ENCODE measurements at regions not wholly inside any gene's neighbourhood (a gene's known extent, or its start where the extent isn't known, plus 50 kb on each side); places are given as distances from the start of the nearest gene placed in this dataset.
"Not testable (repeated sequence)": the region's sequence is repeated elsewhere in the genome, so short reads cannot be mapped to it uniquely, and the experiment has no call there.

DNA sequence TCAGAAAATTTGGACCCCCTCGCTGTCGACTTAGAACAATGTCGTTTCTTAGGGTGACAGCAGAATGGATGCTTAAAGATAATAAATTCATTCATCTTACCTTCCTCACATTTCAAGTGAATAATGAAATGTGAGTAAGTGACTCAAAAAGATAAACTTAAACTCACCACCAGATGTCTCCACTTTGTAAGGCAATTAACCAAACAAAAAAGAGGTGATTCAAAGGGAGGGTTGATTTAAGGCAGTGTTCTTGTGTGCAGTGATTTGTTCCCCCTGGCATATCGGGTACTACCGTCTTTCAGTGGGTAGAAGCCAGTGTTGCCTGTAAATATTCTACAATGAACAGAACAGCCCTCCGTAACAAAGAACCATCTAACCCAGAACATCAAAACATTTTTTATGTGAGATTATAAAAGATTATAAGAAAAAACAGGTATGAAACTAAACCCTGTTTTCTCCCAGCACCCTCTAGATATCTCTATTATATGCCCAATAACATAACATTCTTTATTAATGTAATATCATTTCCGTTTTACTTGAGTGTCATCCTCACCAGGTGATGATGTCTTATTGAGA lies 589.7 kb downstream of the CBLN4 start:
- H3K27me3 Mint-ChIP-seq (ENCODE audit: unreplicated experiment) = no peaks in the 10 kb centered on the region
- no peak for DNase-seq (ENCODE audit: extremely low spot score, unreplicated experiment)
- no peaks in the 10 kb centered on the region for H3K4me1 Mint-ChIP-seq (ENCODE audit: unreplicated experiment)
- H3K4me3 Mint-ChIP-seq (ENCODE audit: unreplicated experiment) = no peak overlapping the region
- no peaks in the 10 kb centered on the region for H3K36me3 Mint-ChIP-seq (ENCODE audit: unreplicated experiment)
- H3K9me3 Mint-ChIP-seq (ENCODE audit: unreplicated experiment) = peaks cover 10% of the 10 kb centered on the region
- TF ChIP-seq, protein P1, sequence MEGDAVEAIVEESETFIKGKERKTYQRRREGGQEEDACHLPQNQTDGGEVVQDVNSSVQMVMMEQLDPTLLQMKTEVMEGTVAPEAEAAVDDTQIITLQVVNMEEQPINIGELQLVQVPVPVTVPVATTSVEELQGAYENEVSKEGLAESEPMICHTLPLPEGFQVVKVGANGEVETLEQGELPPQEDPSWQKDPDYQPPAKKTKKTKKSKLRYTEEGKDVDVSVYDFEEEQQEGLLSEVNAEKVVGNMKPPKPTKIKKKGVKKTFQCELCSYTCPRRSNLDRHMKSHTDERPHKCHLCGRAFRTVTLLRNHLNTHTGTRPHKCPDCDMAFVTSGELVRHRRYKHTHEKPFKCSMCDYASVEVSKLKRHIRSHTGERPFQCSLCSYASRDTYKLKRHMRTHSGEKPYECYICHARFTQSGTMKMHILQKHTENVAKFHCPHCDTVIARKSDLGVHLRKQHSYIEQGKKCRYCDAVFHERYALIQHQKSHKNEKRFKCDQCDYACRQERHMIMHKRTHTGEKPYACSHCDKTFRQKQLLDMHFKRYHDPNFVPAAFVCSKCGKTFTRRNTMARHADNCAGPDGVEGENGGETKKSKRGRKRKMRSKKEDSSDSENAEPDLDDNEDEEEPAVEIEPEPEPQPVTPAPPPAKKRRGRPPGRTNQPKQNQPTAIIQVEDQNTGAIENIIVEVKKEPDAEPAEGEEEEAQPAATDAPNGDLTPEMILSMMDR (IDR thresholded peaks at IDR 0.05) = peak; percentile 20
- H3K27ac Mint-ChIP-seq (ENCODE audit: unreplicated experiment) = no peak overlapping the region

DNA sequence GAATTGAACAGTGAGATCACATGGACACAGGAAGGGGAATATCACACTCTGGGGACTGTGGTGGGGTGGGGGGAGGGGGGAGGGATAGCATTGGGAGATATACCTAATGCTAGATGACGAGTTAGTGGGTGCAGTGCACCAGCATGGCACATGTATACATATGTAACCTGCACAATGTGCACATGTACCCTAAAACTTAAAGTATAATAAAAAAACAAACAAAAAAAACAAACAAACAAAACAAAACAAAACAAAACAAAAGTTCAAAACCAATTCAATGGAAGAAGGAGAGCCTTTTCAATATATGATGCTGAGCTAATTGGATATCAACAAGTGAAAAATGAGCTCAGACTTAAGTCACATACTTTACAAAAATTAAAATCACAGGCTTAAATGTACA lies 592.8 kb downstream of the CBLN4 start:
- H3K27me3 Mint-ChIP-seq (ENCODE audit: unreplicated experiment); H3K9me3 Mint-ChIP-seq (ENCODE audit: unreplicated experiment); H3K4me3 Mint-ChIP-seq (ENCODE audit: unreplicated experiment); H3K36me3 Mint-ChIP-seq (ENCODE audit: unreplicated experiment); H3K27ac Mint-ChIP-seq (ENCODE audit: unreplicated experiment); H3K4me1 Mint-ChIP-seq (ENCODE audit: unreplicated experiment); DNase-seq (ENCODE audit: extremely low spot score, unreplicated experiment): not testable (repeated sequence)

DNA sequence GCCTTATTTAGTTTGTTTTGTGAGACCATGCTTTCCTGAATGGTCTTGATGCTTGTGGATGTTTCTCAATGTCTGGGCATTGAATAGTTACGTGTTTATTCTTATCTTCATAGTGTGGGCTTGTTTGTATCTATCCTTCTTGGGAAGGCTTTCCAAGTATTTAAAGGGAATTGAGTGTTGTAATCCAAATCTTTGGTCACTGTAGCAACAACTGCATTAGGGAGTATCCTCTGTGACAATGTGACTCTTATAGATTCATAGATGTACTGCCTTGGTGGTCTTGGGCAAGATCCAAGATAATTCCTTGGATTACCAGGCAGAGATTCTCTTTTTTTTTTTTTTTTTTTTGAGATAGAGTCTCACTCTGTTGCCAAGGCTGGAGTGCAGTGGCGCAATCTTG lies 598.4 kb downstream of the CBLN4 start:
- no peak overlapping the region for H3K4me3 Mint-ChIP-seq (ENCODE audit: unreplicated experiment)
- no peaks in the 10 kb centered on the region for H3K27me3 Mint-ChIP-seq (ENCODE audit: unreplicated experiment)
- H3K9me3 Mint-ChIP-seq (ENCODE audit: unreplicated experiment) = peaks cover 28% of the 10 kb centered on the region
- no peak overlapping the region for H3K27ac Mint-ChIP-seq (ENCODE audit: unreplicated experiment)
- TF ChIP-seq, protein P1 (IDR thresholded peaks at IDR 0.05) = no peak
- DNase-seq (ENCODE audit: extremely low spot score, unreplicated experiment) = no peak
- no peaks in the 10 kb centered on the region for H3K4me1 Mint-ChIP-seq (ENCODE audit: unreplicated experiment)
- no peaks in the 10 kb centered on the region for H3K36me3 Mint-ChIP-seq (ENCODE audit: unreplicated experiment)

DNA sequence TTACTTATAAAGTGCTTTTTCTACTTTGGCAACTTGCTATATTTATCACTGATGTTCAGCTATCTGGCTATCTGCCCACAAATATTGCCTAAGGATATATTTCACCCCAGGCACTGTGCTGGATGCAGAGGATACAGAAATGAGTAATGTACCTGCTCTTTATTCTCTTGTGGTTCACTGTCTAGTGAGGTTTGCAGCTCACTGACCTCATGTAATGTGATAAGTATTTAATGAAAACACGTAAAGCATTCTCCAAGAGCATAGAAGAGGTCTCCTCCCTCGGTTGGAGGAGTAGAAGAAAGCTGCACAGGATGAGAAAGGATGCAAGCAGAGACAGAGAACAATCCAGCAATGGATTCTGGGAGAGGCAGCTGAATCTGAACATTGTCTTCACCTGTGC lies 610.7 kb downstream of the CBLN4 start:
- Mint-ChIP-seq H3K36me3 (ENCODE audit: unreplicated experiment) (no peaks in the 10 kb centered on the region), H3K27me3 (ENCODE audit: unreplicated experiment) (no peaks in the 10 kb centered on the region), H3K4me3 (ENCODE audit: unreplicated experiment) (no peak overlapping the region), H3K27ac (ENCODE audit: unreplicated experiment) (no peak overlapping the region), H3K9me3 (ENCODE audit: unreplicated experiment) (peaks cover 28% of the 10 kb centered on the region), H3K4me1 (ENCODE audit: unreplicated experiment) (no peaks in the 10 kb centered on the region)
- TF ChIP-seq, protein P1 (IDR thresholded peaks at IDR 0.05) = no peak
- DNase-seq (ENCODE audit: extremely low spot score, unreplicated experiment) = no peak

DNA sequence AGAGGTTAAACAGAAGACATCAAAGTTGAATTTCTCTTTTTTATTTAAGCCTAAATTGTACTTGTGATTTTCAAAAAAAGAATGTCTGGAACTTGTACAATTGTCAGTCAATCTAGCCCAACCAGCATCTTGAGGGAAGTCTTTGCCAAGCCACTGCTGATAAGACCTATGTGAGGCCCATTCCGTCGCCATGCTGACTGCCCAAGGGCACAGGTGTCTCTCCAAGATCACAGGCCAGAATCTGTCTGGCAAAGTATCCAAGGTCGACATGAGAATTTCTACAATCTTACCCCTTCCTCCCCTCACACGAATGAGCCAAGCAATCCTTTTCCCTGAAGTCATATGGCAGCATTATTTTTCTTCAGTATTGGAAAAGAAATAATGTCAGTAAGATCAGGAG lies 614.5 kb downstream of the CBLN4 start:
- DNase-seq (ENCODE audit: extremely low spot score, unreplicated experiment) = no peak

More for the DNA sequence above, 614.5 kb downstream of the CBLN4 start:
- Mint-ChIP-seq H3K27ac (ENCODE audit: unreplicated experiment) (no peak overlapping the region), H3K4me3 (ENCODE audit: unreplicated experiment) (no peak overlapping the region), H3K36me3 (ENCODE audit: unreplicated experiment) (no peaks in the 10 kb centered on the region), H3K4me1 (ENCODE audit: unreplicated experiment) (no peaks in the 10 kb centered on the region), H3K27me3 (ENCODE audit: unreplicated experiment) (no peaks in the 10 kb centered on the region), H3K9me3 (ENCODE audit: unreplicated experiment) (peaks cover 19% of the 10 kb centered on the region)
- TF ChIP-seq, protein P1 (IDR thresholded peaks at IDR 0.05) = no peak
